Hepatocyte (in vitro differentiated cells): ENCODE measurements at regions not wholly inside any gene's neighbourhood (a gene's known extent, or its start where the extent isn't known, plus 50 kb on each side); places are given as distances from the start of the nearest gene placed in this dataset.

ENCODE experiments used
- EZH2 ChIP-seq: fragments of 200-600 bp; sonication (generic); IDR thresholded peaks from 2 replicates; pipeline ENCODE4 v1.6.1; 2016; ENCODE audit warnings: antibody characterized with exemption, mild to moderate bottlenecking, borderline replicate concordance
- EZH2phosphoT487 ChIP-seq: fragments of 200-600 bp; sonication (generic); IDR thresholded peaks from one replicate; pipeline ENCODE4 v1.6.1; 2018; ENCODE audit warnings: antibody characterized with exemption, mild to moderate bottlenecking, low read depth, moderate library complexity; ENCODE audit not compliant: unreplicated experiment, severe bottlenecking
- TF ChIP-seq, protein P1 (sequence below): fragments of 200-600 bp; sonication (generic); IDR thresholded peaks from 2 replicates; pipeline ENCODE4 v1.5.1; 2016; ENCODE audit warnings: antibody characterized with exemption, mild to moderate bottlenecking; ENCODE audit not compliant: poor library complexity

DNA sequence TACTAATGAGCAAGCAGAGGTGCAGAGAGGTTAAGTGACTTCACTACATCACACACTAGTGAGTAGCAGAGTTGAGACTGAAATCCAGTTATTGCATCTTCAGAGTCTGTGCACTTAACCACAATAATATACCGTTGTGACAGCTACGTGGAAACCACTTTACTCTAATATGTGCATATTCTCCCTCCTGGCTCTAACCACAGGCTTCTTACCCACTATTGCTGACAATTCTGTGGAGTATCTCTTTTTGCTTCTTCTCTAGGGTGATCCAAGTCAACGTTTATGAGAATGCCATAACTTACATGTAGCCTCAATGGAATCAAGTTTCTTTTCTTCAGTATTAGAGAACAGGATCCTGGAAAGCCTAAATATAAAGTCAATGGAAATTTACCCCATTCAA lies 64.2 kb upstream of the MEOX2 start:
- TF ChIP-seq, protein P1, sequence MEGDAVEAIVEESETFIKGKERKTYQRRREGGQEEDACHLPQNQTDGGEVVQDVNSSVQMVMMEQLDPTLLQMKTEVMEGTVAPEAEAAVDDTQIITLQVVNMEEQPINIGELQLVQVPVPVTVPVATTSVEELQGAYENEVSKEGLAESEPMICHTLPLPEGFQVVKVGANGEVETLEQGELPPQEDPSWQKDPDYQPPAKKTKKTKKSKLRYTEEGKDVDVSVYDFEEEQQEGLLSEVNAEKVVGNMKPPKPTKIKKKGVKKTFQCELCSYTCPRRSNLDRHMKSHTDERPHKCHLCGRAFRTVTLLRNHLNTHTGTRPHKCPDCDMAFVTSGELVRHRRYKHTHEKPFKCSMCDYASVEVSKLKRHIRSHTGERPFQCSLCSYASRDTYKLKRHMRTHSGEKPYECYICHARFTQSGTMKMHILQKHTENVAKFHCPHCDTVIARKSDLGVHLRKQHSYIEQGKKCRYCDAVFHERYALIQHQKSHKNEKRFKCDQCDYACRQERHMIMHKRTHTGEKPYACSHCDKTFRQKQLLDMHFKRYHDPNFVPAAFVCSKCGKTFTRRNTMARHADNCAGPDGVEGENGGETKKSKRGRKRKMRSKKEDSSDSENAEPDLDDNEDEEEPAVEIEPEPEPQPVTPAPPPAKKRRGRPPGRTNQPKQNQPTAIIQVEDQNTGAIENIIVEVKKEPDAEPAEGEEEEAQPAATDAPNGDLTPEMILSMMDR: no peak
- TF ChIP-seq EZH2 (no peak), EZH2phosphoT487 (no peak)
